IPS-18a (cell line): ENCODE measurements at regions not wholly inside any gene's neighbourhood (a gene's known extent, or its start where the extent isn't known, plus 50 kb on each side); places are given as distances from the start of the nearest gene placed in this dataset.
"Not testable (repeated sequence)": the region's sequence is repeated elsewhere in the genome, so short reads cannot be mapped to it uniquely, and the experiment has no call there.

Experiments used
- H3K27ac ChIP-seq: one replicate; pipeline ENCODE4 v1.5.1; 2013; ENCODE audit warnings: low read length
- H3K27me3 ChIP-seq: one replicate; pipeline ENCODE4 v1.6.1; 2013; ENCODE audit warnings: mild to moderate bottlenecking, low read length; ENCODE audit not compliant: control insufficient read depth, insufficient read depth
- H3K36me3 ChIP-seq: one replicate; pipeline ENCODE4 v1.6.1; 2013; ENCODE audit warnings: low read depth, low read length; ENCODE audit not compliant: control insufficient read depth
- H3K4me1 ChIP-seq: one replicate; pipeline ENCODE4 v1.6.1; 2013; ENCODE audit warnings: low read depth, low read length; ENCODE audit not compliant: control insufficient read depth
- H3K4me3 ChIP-seq: one replicate; pipeline ENCODE4 v1.5.1; 2013; ENCODE audit warnings: low read length
- H3K9ac ChIP-seq: one replicate; pipeline ENCODE4 v1.6.1; 2013; ENCODE audit warnings: mild to moderate bottlenecking, low read length, moderate library complexity
- H3K9me3 ChIP-seq: one replicate; pipeline ENCODE4 v1.6.1; 2013; ENCODE audit warnings: low read depth, low read length; ENCODE audit not compliant: control insufficient read depth

DNA sequence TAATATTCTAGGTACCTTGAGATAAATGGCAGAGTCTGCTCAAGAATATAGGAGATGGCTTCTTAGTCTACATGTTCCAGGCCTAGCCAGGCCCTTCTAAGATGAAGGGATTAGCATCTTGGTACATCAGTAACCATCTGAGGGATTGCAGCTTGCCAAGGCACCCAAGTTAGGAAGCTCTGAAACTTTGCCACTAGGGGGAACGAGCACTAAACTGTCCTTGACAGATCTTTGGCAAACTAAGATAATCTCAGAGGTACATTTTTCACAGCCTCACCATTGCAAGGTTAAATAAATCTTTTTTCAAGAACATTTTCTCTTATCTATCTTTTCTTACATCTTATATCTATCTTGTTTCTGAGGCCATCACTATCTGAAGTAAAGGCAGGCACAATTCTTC, 351.2 kb downstream of the RAP2B start:
- no peak overlapping the region for H3K4me3 ChIP-seq
- no peaks in the 10 kb centered on the region for H3K27me3 ChIP-seq

GRCh38 chr3:153528473-153528872, 366.4 kb downstream of the RAP2B start:
- no peak overlapping the region for H3K4me3 ChIP-seq
- H3K4me1 ChIP-seq: no peaks in the 10 kb centered on the region

More for the DNA sequence above, 351.2 kb downstream of the RAP2B start:
- H3K9ac ChIP-seq: no peak overlapping the region
- no peaks in the 10 kb centered on the region for H3K36me3 ChIP-seq
- H3K27ac ChIP-seq: no peak overlapping the region
- peaks cover 5% of the 10 kb centered on the region for H3K9me3 ChIP-seq
- H3K4me1 ChIP-seq: no peaks in the 10 kb centered on the region

DNA sequence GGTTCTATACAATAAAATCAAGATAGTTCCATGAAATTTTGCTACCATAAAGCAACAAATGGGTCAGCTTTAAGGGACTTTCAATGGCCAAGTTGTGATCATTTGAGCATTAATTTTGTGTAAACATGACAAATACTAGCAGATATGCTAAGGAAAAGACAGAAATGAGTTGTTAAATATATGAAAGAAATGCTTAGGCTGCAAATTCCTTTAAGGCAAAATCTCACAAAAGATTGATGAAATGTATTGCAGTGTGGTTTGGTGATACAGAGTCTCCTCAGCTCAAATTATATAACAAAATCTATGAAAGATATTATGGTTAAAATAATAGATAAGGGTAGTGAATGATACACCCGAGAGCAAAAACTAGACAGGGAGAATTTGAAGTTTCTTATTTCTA, 377.2 kb downstream of the RAP2B start:
- Histone ChIP-seq H3K9ac (no peak overlapping the region), H3K9me3 (no peaks in the 10 kb centered on the region), H3K4me3 (no peak overlapping the region), H3K27me3 (no peaks in the 10 kb centered on the region), H3K4me1 (no peaks in the 10 kb centered on the region), H3K36me3 (no peaks in the 10 kb centered on the region), H3K27ac (no peak overlapping the region)

More at GRCh38 chr3:153528473-153528872, 366.4 kb downstream of the RAP2B start:
- Histone ChIP-seq H3K9ac (no peak overlapping the region), H3K27me3 (no peaks in the 10 kb centered on the region), H3K9me3 (no peaks in the 10 kb centered on the region), H3K36me3 (no peaks in the 10 kb centered on the region), H3K27ac (no peak overlapping the region)

GRCh38 chr3:153545471-153545870, 383.4 kb downstream of the RAP2B start:
- Histone ChIP-seq H3K27ac (no peak overlapping the region), H3K9ac (no peak overlapping the region), H3K36me3 (no peaks in the 10 kb centered on the region), H3K4me1 (no peaks in the 10 kb centered on the region), H3K27me3 (no peaks in the 10 kb centered on the region), H3K4me3 (no peak overlapping the region), H3K9me3 (no peaks in the 10 kb centered on the region)

DNA sequence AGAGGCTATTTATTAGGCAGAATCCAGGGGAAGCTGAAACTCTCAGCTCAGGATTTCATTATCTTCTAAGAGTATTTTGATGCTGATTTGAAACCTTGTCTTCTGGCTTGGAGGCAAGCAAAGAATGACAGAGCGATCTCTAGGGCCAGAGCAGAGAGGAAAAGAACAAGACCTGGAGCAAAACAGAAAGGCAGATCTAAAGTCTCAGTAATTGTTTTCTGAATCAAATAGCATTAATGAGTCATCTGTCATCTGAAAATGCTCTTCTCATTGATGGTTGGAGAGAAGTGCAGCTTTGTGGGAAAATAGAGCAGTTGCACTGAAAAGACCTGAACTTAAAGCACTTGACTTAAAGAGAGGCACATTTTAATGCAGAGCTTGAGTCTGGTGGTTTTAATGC, 385.9 kb downstream of the RAP2B start:
- Histone ChIP-seq H3K4me1 (no peaks in the 10 kb centered on the region), H3K36me3 (no peaks in the 10 kb centered on the region), H3K27ac (no peak overlapping the region), H3K9ac (no peak overlapping the region), H3K27me3 (no peaks in the 10 kb centered on the region), H3K9me3 (no peaks in the 10 kb centered on the region), H3K4me3 (no peak overlapping the region)

DNA sequence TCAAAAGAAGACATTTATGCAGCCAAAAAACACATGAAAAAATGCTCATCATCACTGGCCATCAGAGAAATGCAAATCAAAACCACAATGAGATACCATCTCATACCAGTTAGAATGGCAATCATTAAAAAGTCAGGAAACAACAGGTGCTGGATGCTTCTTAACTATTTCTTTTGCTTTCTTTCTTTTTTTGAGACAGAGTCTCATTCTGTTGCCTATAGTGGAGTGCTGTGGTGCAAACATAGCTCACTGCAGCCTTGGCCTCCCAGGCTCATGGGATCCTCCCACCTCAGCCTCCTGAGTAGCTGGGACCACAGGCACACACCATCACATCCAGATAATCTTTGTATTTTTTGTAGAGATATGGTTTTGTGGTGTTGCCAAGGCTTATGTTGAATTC, 387.7 kb downstream of the RAP2B start:
- H3K27me3 ChIP-seq, H3K9ac ChIP-seq, H3K27ac ChIP-seq, H3K4me3 ChIP-seq, H3K9me3 ChIP-seq, H3K36me3 ChIP-seq, H3K4me1 ChIP-seq: not testable (repeated sequence)

GRCh38 chr3:153551536-153552285, 389.7 kb downstream of the RAP2B start:
- no peak overlapping the region for H3K4me3 ChIP-seq
- no peak overlapping the region for H3K27ac ChIP-seq
- no peak overlapping the region for H3K9ac ChIP-seq
- H3K27me3 ChIP-seq: no peaks in the 10 kb centered on the region
- no peaks in the 10 kb centered on the region for H3K36me3 ChIP-seq
- H3K4me1 ChIP-seq: no peaks in the 10 kb centered on the region
- no peaks in the 10 kb centered on the region for H3K9me3 ChIP-seq

- H3K4me3 ChIP-seq: no peak overlapping the region
- H3K9me3 ChIP-seq: no peaks in the 10 kb centered on the region
- no peaks in the 10 kb centered on the region for H3K4me1 ChIP-seq
- no peaks in the 10 kb centered on the region for H3K27me3 ChIP-seq
- H3K27ac ChIP-seq: no peak overlapping the region
- no peak overlapping the region for H3K9ac ChIP-seq
- H3K36me3 ChIP-seq: no peaks in the 10 kb centered on the region
Measured at GRCh38 chr3:153552887-153553604, 391.0 kb downstream of the RAP2B start.

DNA sequence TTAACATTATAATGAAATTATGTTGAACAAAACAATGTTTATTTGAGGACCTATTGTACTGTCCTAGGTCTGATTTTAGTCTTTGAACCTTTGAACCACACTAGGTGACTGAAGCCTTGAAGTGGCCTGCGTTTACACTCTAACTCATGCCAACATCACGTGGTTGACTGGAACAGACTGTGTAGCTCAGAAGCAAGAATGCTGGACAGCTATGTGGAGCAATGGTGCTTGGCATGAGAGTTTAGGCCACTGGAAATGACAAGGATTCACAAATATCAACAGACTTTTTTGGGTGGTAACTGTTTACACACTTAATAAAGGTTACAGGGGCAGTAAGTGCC, 391.5 kb downstream of the RAP2B start:
- H3K4me1 ChIP-seq: no peaks in the 10 kb centered on the region
- H3K9ac ChIP-seq: no peak overlapping the region
- no peaks in the 10 kb centered on the region for H3K27me3 ChIP-seq
- no peak overlapping the region for H3K4me3 ChIP-seq
- no peak overlapping the region for H3K27ac ChIP-seq
- no peaks in the 10 kb centered on the region for H3K36me3 ChIP-seq
- no peaks in the 10 kb centered on the region for H3K9me3 ChIP-seq

GRCh38 chr3:153555919-153556318, 393.9 kb downstream of the RAP2B start:
- no peak overlapping the region for H3K4me3 ChIP-seq
- H3K27me3 ChIP-seq: no peaks in the 10 kb centered on the region
- no peaks in the 10 kb centered on the region for H3K36me3 ChIP-seq
- H3K9ac ChIP-seq: no peak overlapping the region
- no peaks in the 10 kb centered on the region for H3K9me3 ChIP-seq
- no peaks in the 10 kb centered on the region for H3K4me1 ChIP-seq
- no peak overlapping the region for H3K27ac ChIP-seq

GRCh38 chr3:153559366-153559765, 397.3 kb downstream of the RAP2B start:
- not testable (repeated sequence) for H3K4me3 ChIP-seq, H3K4me1 ChIP-seq, H3K9me3 ChIP-seq, H3K9ac ChIP-seq, H3K27ac ChIP-seq, H3K27me3 ChIP-seq, H3K36me3 ChIP-seq

GRCh38 chr3:153567011-153567410, 405.0 kb downstream of the RAP2B start:
- no peaks in the 10 kb centered on the region for H3K36me3 ChIP-seq
- peaks cover 4% of the 10 kb centered on the region for H3K9me3 ChIP-seq
- no peaks in the 10 kb centered on the region for H3K27me3 ChIP-seq
- H3K4me1 ChIP-seq: no peaks in the 10 kb centered on the region
- H3K9ac ChIP-seq: no peak overlapping the region
- H3K27ac ChIP-seq: no peak overlapping the region
- no peak overlapping the region for H3K4me3 ChIP-seq
